ENCODE measurements at regions not wholly inside any gene's neighbourhood (a gene's known extent, or its start where the extent isn't known, plus 50 kb on each side); places are given as distances from the start of the nearest gene placed in this dataset.
"Not testable (repeated sequence)": the region's sequence is repeated elsewhere in the genome, so short reads cannot be mapped to it uniquely, and the experiment has no call there.

DNA sequence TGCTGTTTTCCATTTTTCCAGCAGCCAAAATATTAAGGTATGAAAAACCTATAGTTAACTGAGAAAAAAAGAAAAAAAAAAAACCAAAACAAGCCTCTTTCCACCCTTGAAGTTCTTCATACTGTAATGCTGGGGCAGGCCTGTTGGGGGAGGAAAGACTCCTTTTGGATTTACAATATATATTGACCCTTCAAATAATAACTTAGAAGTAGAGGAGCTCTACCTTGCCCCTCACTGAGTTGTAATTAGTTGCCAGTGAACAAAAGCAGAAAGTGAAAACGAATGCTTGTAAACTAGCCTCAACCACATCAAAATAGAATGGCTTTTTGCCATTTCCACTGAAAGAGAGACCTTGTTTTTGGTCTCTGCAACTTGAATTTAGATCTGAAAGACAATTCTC lies 326.6 kb downstream of the NR2F2 start:
- TF ChIP-seq, protein P1, sequence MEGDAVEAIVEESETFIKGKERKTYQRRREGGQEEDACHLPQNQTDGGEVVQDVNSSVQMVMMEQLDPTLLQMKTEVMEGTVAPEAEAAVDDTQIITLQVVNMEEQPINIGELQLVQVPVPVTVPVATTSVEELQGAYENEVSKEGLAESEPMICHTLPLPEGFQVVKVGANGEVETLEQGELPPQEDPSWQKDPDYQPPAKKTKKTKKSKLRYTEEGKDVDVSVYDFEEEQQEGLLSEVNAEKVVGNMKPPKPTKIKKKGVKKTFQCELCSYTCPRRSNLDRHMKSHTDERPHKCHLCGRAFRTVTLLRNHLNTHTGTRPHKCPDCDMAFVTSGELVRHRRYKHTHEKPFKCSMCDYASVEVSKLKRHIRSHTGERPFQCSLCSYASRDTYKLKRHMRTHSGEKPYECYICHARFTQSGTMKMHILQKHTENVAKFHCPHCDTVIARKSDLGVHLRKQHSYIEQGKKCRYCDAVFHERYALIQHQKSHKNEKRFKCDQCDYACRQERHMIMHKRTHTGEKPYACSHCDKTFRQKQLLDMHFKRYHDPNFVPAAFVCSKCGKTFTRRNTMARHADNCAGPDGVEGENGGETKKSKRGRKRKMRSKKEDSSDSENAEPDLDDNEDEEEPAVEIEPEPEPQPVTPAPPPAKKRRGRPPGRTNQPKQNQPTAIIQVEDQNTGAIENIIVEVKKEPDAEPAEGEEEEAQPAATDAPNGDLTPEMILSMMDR (conservative IDR thresholded peaks at IDR 0.05): no peak
- H3K27ac ChIP-seq: no peak overlapping the region

DNA sequence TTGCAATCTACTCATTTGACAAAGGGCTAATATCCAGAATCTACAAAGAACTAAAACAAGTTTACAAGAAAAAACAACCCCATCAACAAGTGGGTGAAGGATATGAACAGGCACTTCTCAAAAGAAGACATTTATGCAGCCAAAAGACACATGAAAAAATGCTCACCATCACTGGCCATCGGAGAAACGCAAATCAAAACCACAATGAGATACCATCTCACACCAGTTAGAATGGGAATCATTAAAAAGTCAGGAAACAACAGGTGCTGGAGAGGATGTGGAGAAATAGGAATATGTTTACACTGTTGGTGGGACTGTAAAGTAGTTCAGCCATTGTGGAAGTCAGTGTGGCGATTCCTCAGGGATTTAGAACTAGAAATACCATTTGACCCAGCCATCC lies 336.5 kb downstream of the NR2F2 start:
- not testable (repeated sequence) for H3K27ac ChIP-seq

DNA sequence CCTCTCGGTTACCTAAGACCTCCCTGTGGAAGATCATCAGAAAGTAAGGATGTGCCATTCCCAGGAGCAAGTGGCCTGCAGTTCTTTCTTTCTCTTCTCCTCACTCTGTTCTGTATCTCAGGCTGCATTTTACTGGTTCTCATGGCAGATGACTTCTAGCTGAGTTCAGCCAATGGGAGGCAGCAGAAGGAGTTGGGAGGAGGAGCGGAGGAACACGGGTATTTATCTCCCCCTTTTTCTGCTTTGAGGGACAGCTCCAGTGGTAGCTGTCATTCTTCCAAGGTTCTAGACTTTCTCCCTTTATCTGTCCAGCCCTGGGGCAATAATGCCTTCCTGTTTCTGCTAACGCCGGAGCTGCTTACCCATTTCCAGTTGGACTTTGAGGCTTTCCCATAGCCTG lies 339.9 kb downstream of the NR2F2 start:
- H3K27ac ChIP-seq: no peak overlapping the region
- TF ChIP-seq, protein P1 (conservative IDR thresholded peaks at IDR 0.05): no peak

DNA sequence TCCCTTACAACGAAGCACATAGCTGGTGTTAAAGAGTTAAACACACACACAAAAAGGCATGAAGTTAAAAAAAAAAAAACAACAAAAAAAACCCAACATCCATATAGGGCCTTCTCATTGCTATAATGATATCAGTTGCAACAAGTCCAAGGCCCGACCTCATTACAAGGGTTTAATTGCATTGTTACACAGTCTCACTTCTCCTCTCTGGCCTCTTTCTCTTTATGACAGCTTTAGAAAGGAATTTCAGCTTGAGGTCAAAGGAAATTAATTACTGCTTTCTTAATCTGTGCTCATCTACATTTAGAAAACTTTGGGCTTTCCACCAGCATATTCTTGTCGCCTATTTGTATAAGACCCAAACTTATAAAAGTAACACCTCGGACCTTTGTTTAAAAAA lies 342.1 kb downstream of the NR2F2 start:
- TF ChIP-seq, protein P1 (conservative IDR thresholded peaks at IDR 0.05): no peak
- H3K27ac ChIP-seq: no peak overlapping the region

DNA sequence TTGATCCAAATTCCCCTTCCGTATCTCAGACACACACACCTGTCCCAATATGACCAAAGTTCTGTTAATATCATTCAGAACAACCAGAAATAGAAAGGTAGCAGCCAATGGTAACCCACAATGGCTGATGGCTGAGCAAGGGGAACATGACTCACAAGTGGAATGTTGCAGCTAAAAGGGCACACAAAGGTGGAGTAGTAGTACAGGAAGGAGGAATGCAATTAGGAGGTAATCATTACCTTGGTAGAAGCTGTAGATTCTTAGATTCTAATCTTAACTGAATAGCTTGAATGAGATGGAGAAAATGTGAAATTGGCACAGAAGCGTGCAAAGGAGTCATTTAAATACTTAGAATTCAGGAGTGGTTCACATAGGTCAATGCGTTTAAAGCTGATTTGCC lies 347.9 kb downstream of the NR2F2 start:
- TF ChIP-seq, protein P1 (conservative IDR thresholded peaks at IDR 0.05): no peak
- no peak overlapping the region for H3K27ac ChIP-seq

DNA sequence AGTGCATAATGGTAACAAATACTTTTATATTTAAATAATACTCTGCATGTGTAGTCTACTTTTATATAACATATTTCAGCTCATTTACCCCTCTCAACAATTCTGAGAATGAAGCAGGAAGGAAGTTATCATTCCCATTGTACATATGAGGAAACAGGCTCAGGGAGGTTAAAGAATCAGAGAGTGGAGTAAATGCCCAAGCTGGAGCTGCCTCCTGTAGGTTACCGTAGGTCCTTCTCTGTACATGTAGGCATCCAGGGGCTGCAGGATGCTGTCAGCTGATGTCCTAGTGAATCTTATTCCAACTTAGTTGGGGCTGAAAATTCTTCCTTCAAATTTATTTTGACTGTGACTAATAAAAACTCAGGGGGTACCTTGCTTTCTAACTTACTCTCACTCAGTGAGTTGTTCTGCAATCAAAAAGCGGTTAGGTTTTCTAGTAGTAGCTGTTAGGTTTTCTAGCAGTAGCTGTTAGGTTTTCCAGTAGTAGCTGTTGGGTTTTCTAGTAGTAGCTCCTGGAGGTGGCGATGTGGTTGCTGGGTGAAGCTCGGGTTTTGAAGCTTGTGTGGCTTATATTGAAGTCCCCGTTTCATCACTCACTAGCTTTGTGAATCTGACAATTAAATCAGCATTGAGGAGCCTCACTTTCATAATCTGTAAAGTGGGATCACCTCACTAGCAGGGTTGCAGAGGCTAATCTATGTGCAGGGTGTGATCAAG lies 357.0 kb downstream of the NR2F2 start:
- no peak overlapping the region for H3K27ac ChIP-seq
- TF ChIP-seq, protein P1 (conservative IDR thresholded peaks at IDR 0.05): no peak

DNA sequence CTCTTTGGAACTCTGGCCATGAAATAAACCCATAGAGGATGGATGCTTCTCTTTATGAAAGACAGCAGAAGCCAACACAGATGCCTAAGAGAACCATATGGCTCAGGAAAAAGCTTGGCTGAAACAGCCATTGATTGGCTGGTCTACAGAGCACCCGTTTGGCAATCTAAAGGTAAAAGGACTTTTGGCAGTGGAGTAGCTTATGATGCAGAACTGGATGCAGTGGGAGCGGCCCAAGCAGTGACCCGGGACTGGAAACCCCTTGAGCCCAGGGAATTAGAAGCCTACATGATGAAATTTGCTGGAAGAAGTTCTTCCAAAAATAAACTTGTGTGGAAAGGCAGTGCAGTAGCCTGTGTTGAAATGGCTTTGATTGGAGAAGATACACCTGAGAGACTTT lies 360.2 kb downstream of the NR2F2 start:
- TF ChIP-seq, protein P1 (conservative IDR thresholded peaks at IDR 0.05): no peak
- no peak overlapping the region for H3K27ac ChIP-seq

DNA sequence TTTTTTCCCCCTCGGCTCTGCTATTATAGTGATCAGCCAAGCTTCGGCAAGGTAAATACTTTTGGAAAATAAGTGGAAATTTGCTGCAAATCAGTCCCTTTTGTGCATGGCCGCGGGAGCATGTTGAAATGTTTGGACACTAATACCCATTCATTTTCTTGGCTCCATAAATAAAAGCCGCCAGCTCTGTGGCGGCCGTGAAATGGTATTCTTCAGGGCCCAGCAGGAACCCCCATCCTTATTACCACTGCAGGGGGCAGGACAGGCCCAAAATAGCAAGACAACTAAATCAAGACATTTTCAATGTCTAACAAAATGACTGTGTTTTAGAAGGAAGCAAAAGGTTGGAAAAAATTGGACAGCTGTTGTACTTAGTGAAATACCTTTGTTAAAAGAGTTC lies 362.3 kb downstream of the NR2F2 start:
- H3K27ac ChIP-seq: no peak overlapping the region
- TF ChIP-seq, protein P1 (conservative IDR thresholded peaks at IDR 0.05): no peak
